Mesothelial cell of epicardium (in vitro differentiated cells): ENCODE measurements at regions not wholly inside any gene's neighbourhood (a gene's known extent, or its start where the extent isn't known, plus 50 kb on each side); places are given as distances from the start of the nearest gene placed in this dataset.
"Not testable (repeated sequence)": the region's sequence is repeated elsewhere in the genome, so short reads cannot be mapped to it uniquely, and the experiment has no call there.

Experiments used
- DNase-seq, 2 experiments: peaks; one replicate each; pipeline ENCODE4 v3.0.0; 2021; ENCODE audit warnings: low spot score in 2 of 2; ENCODE audit not compliant: unreplicated experiment in 2 of 2
- H3K27ac Mint-ChIP-seq: 2 replicates; pipeline ENCODE4 v1.8.0; 2021; ENCODE audit warnings: mixed read lengths
- H3K27me3 Mint-ChIP-seq: 2 replicates; pipeline ENCODE4 v1.8.0; 2021; ENCODE audit warnings: low read depth, mixed read lengths
- H3K36me3 Mint-ChIP-seq: 2 replicates; pipeline ENCODE4 v1.8.0; 2021; ENCODE audit warnings: mixed read lengths
- H3K4me1 Mint-ChIP-seq: 2 replicates; pipeline ENCODE4 v1.8.0; 2021; ENCODE audit warnings: mixed read lengths
- H3K4me3 Mint-ChIP-seq: 2 replicates; pipeline ENCODE4 v1.8.0; 2021; ENCODE audit warnings: mild to moderate bottlenecking, moderate library complexity, mixed read lengths
- H3K9me3 Mint-ChIP-seq: 2 replicates; pipeline ENCODE4 v1.8.0; 2021; ENCODE audit warnings: mixed read lengths
- TF ChIP-seq, protein P1 (sequence below): fragments of 200-600 bp; sonication (generic); IDR thresholded peaks from one replicate; pipeline ENCODE4 v1.5.0; 2021; ENCODE audit warnings: antibody characterized with exemption; ENCODE audit not compliant: unreplicated experiment

DNA sequence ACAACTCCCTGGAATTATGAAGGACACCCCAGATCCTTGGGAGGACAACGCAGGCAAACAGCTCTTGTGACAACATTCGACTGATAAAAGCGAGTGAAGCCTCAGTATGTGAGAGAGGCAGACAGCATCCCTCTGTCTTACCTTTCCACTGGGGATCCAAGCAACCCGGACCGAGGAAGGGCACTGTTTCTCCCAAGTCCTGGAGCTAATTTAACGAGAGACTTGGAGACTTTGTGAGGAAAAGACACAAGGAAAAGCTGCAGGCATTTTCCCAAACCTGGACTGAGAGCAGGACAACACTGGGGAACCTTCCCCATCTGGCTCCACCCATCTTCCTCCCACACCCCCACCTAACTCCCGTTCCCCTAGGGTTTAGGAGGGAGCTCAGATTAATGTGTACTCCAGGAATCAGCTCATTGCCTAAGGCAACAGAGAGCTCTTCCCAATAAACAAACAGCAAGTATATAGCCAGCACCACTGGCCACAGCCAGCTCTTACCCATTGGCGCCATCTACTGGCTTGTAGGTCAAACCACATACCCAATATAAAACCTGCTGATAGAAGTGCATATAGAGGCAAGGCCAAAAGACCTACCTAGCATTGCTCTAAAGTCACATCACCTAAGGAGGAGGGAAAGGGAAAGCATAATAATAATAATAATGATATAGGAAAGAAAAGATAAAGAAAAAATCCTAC is 76.7 kb upstream of the NEK3 start:
- H3K27ac Mint-ChIP-seq, H3K27me3 Mint-ChIP-seq, H3K4me1 Mint-ChIP-seq, H3K9me3 Mint-ChIP-seq, H3K36me3 Mint-ChIP-seq: not testable (repeated sequence)
- peak overlapping the region; percentile 62 for H3K4me3 Mint-ChIP-seq
- DNase-seq = peak; percentile 23 to 41
- TF ChIP-seq, protein P1, sequence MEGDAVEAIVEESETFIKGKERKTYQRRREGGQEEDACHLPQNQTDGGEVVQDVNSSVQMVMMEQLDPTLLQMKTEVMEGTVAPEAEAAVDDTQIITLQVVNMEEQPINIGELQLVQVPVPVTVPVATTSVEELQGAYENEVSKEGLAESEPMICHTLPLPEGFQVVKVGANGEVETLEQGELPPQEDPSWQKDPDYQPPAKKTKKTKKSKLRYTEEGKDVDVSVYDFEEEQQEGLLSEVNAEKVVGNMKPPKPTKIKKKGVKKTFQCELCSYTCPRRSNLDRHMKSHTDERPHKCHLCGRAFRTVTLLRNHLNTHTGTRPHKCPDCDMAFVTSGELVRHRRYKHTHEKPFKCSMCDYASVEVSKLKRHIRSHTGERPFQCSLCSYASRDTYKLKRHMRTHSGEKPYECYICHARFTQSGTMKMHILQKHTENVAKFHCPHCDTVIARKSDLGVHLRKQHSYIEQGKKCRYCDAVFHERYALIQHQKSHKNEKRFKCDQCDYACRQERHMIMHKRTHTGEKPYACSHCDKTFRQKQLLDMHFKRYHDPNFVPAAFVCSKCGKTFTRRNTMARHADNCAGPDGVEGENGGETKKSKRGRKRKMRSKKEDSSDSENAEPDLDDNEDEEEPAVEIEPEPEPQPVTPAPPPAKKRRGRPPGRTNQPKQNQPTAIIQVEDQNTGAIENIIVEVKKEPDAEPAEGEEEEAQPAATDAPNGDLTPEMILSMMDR = peak; percentile 62

DNA sequence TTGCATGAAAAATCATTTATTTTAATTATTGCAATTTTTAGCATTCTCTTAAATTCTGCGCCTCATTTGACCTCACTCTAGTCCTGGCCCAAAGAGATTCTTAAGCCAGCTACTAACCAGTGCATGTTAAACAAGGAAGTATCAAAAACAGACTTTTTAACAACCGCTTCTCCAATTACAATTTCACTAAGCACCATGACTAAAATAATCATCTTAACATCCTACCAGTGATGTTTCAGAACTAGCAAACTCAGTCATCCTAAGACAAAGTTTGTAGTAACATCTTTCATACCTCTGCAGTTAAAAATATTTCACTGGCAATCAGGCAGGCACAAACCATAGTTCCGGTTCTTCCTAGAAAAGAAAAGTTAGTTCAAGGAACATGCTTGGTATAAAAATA is 75.5 kb upstream of the NEK3 start:
- H3K4me1 Mint-ChIP-seq, DNase-seq, H3K36me3 Mint-ChIP-seq, H3K9me3 Mint-ChIP-seq, H3K27me3 Mint-ChIP-seq, H3K4me3 Mint-ChIP-seq: not testable (repeated sequence)
- peak overlapping the region; percentile 12 for H3K27ac Mint-ChIP-seq

DNA sequence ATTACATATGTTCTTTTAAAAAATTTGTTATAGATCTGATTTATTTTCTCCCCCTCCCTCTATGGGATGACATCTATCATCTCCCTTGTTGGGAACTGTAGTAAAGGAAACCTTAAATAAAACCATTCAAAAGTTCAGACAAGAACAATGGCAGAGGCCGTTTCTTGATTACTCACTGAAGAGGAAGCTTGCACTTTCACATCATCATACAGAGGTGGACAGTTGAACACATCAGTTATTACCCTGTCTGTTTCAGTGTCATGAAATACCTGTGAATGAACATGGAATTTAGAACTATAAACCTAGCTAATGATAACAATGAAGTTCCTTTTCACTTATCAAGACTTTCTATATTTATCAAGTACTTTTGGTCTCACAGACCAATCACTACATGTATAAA is 63.7 kb upstream of the NEK3 start:
- not testable (repeated sequence) for H3K27me3 Mint-ChIP-seq, H3K27ac Mint-ChIP-seq, H3K36me3 Mint-ChIP-seq, H3K4me1 Mint-ChIP-seq, DNase-seq, H3K4me3 Mint-ChIP-seq, H3K9me3 Mint-ChIP-seq

DNA sequence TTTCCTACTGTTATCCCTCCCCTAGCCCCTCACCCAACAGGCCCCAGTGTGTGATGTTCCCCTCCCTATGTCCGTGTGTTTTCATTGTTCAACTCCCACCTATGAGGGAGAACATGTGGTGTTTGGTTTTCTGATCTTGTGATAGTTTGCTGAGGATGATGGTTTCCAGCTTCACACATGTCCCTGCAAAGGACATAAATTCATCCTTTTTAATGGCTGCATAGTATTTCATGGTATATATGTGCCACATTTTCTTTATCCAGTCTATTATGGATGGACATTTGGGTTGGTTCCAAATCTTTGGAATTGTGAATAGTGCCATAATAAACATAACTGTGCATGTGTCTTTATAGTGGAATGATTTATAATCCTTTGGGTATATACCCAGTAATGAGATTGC is 54.5 kb upstream of the NEK3 start:
- H3K27ac Mint-ChIP-seq, H3K36me3 Mint-ChIP-seq, H3K9me3 Mint-ChIP-seq, H3K27me3 Mint-ChIP-seq, DNase-seq, H3K4me3 Mint-ChIP-seq, H3K4me1 Mint-ChIP-seq: not testable (repeated sequence)

DNA sequence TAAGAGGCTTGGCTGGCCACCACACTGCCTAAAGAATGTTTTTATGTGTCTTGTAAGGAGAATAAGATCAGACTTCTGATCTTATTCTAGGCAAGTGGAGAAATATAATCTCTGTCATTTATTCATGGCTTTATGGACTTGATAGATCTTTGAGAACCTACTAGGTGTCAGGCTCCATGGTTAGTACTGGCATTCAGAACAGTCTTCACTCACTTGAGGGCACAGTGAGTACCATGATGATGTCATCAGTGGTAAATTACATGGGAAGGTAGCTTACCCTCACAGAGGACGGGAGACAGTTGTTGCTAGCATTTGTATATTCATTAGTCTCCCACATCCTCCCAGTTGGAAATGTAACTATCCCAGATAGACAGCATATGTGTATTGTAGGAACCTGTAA is 53.5 kb upstream of the NEK3 start:
- H3K27ac Mint-ChIP-seq, DNase-seq, H3K27me3 Mint-ChIP-seq, H3K4me1 Mint-ChIP-seq, H3K4me3 Mint-ChIP-seq, H3K36me3 Mint-ChIP-seq, H3K9me3 Mint-ChIP-seq: not testable (repeated sequence)

DNA sequence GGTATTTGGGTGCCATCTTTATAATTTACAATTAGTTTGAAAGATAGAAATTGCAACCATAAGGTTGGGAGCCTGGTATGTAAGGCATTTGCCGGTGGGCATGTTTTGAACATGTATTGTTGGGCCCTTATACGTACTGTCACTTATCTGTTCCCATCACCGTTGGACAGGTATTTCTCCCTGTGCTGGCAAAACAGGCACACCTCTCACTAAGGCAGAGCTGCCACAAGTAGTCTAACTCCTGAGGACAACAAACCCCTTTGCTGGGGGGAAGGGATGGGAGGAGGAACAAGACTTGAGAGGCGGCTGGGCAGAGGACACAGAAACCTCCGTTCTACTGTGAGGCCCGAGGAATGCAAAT is 52.0 kb upstream of the NEK3 start:
- H3K9me3 Mint-ChIP-seq, H3K4me1 Mint-ChIP-seq, H3K36me3 Mint-ChIP-seq, H3K4me3 Mint-ChIP-seq, DNase-seq, H3K27me3 Mint-ChIP-seq: not testable (repeated sequence)
- peak overlapping the region; percentile 72 for H3K27ac Mint-ChIP-seq

DNA sequence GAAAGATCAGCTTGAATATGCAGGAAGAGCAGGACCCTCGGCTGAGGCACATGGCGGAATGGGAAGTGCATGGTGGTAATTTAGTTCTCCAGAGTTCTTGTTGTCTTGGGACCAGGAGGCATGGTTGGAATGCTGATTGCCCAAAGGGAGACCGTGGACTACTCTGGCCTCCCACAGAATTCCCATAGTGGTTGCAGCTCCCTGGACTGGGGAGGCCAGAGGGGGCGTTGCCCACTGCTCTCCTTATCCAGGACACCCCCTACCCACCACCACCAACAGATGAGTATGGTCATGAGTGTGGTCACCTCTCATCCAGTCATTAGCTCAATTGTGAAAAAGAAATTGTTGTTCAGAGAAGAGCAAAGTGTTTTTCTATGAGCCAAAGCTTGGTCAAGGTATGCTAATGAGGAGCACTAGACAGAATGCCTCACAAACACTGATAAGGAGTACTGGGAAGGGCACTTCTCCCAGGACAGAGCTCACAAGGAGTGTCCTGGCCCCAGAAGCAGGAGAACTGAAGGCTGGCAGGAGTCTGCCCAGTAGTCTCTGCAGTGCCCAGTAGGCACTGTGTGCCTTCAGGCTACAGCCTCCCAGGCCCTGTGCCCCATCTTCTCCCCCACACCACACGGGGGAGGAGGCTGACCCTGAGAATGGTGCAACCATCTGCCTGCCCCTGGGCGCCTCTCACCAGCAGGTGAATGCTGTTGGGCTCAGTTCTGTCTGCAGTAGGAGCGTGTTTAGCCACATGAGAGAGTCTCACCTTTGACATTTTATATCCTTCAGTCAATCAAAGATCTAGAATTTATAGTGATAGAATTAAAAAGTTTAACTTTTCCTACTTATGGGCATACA is 51.4 kb upstream of the NEK3 start:
- not testable (repeated sequence) for H3K9me3 Mint-ChIP-seq, H3K27ac Mint-ChIP-seq, H3K27me3 Mint-ChIP-seq, H3K36me3 Mint-ChIP-seq, H3K4me3 Mint-ChIP-seq, DNase-seq, H3K4me1 Mint-ChIP-seq
